GM18861 (cell line): ENCODE measurements at regions not wholly inside any gene's neighbourhood (a gene's known extent, or its start where the extent isn't known, plus 50 kb on each side); places are given as distances from the start of the nearest gene placed in this dataset.
"Not testable (repeated sequence)": the region's sequence is repeated elsewhere in the genome, so short reads cannot be mapped to it uniquely, and the experiment has no call there.

Source experiments
- ATAC-seq: cut with Tn5 transposase; IDR thresholded peaks from one replicate; pipeline ENCODE4 v1.9.1; 2021; ENCODE audit not compliant: unreplicated experiment

- no peak for ATAC-seq
These were observed 174.0 kb upstream of the TPM1 start for GRCh38 chr15:62868507-62868906.

DNA sequence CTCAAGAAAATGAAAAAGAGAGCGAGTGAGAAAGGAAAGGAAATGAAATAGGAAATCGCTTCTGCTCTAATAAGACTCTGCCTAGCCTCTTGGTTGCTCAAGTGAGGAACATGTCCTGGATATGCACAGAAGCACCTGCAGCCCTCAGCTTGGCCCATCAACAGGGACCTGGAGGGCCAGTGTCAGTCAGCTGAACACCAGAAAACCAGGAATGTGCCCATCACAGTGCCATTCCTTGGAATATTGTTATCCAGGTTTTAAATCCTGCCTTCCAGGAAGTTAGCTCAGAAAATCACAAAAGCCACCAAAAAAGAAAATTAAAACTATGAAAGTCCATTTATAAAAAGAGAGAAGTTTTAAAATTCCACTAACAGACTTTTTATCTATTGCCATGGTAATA lies 173.4 kb upstream of the TPM1 start:
- ATAC-seq: no peak

DNA sequence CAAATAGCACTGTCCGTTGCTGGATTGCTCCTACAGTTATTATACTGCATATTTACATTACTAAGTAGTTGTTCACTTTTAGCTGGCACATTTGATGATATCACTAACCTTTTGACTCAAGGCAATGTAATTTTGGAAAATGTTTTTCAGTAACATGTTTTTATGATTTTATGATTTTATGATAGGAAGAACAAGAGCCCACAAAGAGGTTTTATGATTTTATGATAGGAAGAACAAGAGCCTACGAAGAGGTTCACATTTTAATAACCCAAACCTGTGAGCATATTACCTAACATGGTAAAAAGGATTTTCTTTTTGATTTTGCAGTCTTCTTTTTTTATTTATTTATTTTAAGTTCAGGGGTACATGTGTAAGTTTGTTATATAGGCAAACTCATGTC lies 172.3 kb upstream of the TPM1 start:
- no peak for ATAC-seq

DNA sequence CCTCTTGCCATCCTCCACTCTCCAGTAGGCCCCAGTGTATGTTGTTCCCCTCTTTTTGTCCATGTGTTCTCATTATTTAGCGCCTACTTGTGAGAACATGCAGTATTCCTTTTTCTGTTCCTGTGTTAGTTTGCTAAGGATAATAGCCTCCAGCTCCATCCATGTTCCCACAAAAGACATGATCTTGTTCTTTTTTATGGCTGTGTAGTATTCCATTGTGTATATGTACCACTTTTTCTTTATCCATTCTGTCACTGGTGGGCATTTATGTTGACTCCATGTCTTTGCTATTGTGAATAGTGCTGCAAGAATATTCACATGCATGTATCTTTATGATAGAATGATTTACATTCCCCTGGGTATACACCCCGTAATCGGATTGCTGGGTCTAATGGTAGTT lies 171.8 kb upstream of the TPM1 start:
- ATAC-seq: not testable (repeated sequence)

- no peak for ATAC-seq
These were observed 169.3 kb upstream of the TPM1 start for GRCh38 chr15:62873203-62873602.

DNA sequence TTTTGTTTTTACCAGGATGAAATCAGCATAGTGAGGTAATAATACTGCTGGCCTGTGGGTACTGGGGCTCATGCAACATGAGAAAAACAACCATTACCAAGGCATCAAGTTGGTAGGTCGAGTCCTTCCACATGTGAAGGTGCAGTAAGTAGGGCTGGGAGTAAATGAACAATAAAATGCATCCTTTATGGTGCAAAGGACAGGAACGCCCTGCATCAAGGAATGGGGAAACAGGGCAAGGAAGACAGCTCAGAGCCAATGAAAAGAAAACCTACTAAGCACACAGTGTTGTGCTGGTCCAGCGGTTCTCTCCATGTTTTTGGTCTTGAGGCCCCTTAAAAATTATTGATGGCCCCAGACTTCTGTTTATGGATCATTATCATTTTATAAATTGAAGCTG lies 168.5 kb upstream of the TPM1 start:
- no peak for ATAC-seq

DNA sequence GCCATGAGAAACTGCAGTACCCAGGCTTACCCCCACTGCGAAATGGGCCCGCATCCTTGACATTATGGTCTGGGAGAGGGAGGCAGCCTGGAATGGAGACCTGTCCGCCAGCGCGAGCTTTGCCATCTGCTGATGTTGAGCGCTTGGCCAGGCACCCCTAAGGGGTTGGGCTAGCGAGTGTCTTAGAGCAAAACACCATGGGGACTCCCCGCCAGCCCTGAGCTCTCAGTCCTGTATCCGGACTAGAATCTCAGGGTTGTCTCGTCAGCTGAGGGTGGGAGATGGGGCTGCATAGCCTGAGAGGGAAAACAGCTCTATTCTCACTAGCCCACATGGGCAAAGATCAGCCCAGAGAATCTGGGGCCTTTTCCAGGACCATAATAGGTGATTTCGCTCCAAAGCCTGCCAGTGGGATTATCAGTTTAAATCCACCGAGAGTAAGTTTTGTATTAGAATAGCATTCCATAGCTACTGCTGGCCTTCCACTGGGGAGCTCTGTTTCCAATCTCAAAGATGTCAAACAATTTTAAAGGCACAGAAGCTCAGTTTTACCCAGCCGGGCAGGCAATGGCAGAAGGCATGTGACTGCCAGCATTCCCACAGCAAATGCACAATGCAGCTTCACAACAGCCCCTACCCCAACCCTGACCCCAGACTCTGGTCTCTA lies 167.5 kb upstream of the TPM1 start:
- no peak for ATAC-seq

DNA sequence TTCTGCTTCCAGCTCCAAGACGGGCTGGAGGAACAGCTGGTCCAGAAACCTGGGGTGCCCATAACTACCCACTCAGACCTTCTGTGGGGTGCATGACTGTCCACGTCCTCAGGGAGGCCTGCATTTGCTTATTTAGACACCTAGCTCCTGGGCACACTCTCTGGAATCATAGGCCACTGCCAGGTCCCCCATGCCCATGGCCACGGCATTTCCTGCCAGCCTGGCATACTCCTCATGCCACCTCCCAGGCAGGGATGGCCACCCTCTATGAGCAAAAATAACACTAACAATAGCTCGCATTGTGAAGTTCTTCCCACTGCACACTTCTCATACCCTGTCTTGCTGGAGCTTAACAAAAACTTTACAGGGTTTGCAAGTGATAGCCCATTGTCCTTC lies 166.9 kb upstream of the TPM1 start:
- no peak for ATAC-seq

DNA sequence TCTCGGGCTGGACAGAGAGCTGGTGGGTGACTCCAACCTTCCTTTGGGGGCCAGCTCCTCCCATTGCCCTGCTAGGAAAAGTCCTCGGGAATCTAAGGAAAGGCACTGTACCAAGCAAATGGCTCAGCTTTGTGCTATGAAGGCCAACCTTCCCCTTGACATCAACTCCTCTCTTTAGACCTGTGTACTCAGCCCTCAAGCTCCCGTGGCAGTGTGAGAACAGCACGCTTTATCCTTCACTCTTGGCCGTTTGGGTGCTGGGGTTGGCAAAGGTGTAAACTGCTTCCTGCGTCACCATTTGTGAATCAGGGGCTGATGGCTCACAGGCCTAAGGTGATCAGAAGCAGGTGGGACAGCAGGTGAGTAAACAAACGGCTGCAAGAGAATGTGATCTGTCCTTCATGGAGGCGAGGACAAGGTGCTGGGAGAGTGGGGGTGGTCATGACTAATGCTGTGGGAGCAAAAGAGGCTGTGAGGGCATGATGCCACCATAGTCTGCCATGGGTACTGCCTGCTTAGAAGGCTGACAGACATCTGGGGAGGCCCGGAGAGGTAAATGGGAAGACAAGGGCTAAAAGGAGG lies 165.2 kb upstream of the TPM1 start:
- no peak for ATAC-seq

DNA sequence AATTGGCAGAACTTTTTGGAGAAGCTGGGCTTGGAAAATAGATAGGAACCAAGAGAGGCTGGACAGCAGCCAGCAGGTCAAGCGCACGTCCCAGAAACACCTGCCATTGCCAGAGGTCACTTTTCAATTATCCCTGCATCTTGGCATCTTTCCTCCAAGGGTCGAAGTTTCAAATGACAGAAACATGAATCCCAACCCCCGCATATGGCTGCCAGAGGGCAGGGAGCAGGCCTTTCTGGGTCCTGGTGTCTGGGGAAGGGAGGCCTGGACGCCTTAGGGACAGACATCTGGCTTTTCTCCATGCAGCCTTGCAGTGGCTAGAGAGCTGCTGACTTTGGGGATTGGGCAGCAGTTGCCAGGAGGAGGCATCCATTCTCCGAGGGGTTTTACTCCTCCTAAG lies 164.5 kb upstream of the TPM1 start:
- ATAC-seq: no peak

GRCh38 chr15:62879770-62880169 lies 162.8 kb upstream of the TPM1 start:
- no peak for ATAC-seq

DNA sequence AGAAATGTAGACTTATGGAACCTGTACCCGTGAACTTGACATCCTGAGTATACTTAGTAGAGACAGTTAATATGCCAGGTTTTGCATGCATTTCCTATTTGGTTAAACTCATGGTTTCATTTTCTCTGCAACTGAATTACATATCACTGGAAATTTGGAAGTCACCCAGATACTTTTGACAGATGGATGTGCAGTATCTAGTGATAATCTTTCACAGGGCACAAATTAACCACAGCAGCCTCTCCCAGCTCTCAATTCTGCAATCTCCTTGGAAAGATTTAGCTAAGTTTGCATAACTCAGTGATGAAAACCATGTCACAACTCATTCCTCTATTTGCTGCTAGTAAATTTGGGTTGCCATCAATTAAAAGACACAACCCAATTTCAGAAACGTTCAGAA lies 162.3 kb upstream of the TPM1 start:
- ATAC-seq: no peak

- ATAC-seq: no peak
These were observed 161.5 kb upstream of the TPM1 start for GRCh38 chr15:62881056-62881455.

GRCh38 chr15:62883938-62884479 lies 158.5 kb upstream of the TPM1 start:
- ATAC-seq: no peak

DNA sequence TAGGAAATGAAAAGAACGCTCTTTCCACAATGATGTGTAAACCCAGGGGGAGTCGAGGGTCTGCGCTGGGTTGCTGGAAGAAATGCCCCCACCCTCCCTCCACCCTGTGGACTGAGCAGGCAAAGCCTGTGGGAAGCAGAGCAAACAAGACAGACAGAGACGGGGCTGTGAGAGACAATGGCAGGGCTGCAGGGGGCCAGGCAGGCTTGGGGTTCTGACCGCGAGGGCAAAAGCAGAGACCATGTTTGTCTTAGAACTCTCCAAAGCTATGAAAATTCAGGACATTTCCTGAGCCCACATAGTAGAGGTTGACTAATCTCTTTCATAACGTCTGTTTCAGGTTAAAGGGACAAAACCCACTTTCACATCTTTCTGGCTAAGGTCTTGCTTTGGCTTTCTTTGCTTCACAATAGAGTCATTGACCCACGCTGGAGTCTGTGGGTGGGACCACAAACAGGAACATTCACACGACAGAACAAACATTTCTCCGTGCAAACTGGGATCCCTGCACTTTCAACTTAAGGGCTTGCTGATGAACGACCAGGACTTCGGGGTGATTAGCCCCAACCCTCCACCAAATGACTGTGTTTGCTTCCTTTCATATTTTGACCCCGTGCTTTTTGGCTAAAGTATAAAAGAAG lies 156.0 kb upstream of the TPM1 start:
- no peak for ATAC-seq

GRCh38 chr15:62887113-62887570 lies 155.4 kb upstream of the TPM1 start:
- ATAC-seq: no peak

- no peak for ATAC-seq
These were observed 153.9 kb upstream of the TPM1 start for GRCh38 chr15:62888623-62889022.

GRCh38 chr15:62889141-62889661 lies 153.3 kb upstream of the TPM1 start:
- ATAC-seq: no peak

DNA sequence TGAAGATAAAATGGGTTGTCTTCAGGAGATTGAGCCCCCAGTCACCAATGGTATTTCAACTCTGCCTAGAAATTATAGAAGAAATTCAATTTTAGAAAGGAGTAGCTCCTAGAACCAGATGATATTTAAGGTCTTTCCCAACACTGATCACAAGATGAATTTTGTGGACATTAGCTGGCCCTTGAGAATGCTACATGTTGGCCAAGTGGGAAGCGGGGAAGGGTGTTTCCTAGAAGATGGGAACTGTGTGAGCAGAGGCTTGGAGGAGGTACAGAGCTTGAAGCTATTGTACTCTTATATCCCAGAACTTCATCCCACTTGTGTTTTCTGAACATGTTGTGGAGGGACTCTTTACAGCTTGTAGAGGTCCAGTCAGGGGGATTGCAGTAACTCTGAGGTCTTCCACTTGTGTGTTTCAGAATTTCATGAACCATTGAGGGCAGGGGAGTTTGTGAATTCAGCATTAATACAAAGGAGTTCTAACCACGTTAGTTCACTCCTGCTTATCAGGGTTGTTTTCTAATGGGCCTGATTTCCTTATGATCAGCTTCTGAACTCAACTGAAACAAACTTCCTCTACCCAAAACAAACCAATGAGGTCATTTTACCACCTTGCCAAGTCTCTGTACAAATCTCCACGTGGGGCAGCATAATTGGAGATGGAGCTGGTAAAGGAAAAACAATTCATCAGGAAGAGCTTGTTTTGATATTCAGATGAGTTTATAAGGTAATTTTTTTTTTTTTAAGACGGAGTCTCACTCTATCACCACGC lies 152.6 kb upstream of the TPM1 start:
- no peak for ATAC-seq

- ATAC-seq: no peak
These were observed 148.0 kb upstream of the TPM1 start for GRCh38 chr15:62894322-62895085.
